Activated naive CD8-positive, alpha-beta T cell (primary cell): ENCODE measurements at regions not wholly inside any gene's neighbourhood (a gene's known extent, or its start where the extent isn't known, plus 50 kb on each side); places are given as distances from the start of the nearest gene placed in this dataset.

Experiments used
- H3K27ac Mint-ChIP-seq: one replicate; pipeline ENCODE4 v1.8.0; 2021; ENCODE audit warnings: mixed read lengths
- H3K27me3 Mint-ChIP-seq: one replicate; pipeline ENCODE4 v1.8.0; 2021; ENCODE audit warnings: mixed read lengths
- H3K36me3 Mint-ChIP-seq: one replicate; pipeline ENCODE4 v1.8.0; 2021; ENCODE audit warnings: mixed read lengths
- H3K4me1 Mint-ChIP-seq: one replicate; pipeline ENCODE4 v1.8.0; 2021; ENCODE audit warnings: low read depth, mixed read lengths
- H3K4me3 Mint-ChIP-seq: one replicate; pipeline ENCODE4 v1.8.0; 2021; ENCODE audit warnings: mild to moderate bottlenecking, mixed read lengths
- H3K9me3 Mint-ChIP-seq: one replicate; pipeline ENCODE4 v1.8.0; 2021; ENCODE audit warnings: low read depth, mixed read lengths

- Mint-ChIP-seq H3K27ac (no peak overlapping the region), H3K9me3 (no peaks in the 10 kb centered on the region), H3K4me1 (peaks cover under 1% of the 10 kb centered on the region), H3K4me3 (no peak overlapping the region), H3K36me3 (no peaks in the 10 kb centered on the region), H3K27me3 (no peaks in the 10 kb centered on the region)
Observed at GRCh38 chr7:121447911-121448300, 51.8 kb upstream of the FAM3C start.

DNA sequence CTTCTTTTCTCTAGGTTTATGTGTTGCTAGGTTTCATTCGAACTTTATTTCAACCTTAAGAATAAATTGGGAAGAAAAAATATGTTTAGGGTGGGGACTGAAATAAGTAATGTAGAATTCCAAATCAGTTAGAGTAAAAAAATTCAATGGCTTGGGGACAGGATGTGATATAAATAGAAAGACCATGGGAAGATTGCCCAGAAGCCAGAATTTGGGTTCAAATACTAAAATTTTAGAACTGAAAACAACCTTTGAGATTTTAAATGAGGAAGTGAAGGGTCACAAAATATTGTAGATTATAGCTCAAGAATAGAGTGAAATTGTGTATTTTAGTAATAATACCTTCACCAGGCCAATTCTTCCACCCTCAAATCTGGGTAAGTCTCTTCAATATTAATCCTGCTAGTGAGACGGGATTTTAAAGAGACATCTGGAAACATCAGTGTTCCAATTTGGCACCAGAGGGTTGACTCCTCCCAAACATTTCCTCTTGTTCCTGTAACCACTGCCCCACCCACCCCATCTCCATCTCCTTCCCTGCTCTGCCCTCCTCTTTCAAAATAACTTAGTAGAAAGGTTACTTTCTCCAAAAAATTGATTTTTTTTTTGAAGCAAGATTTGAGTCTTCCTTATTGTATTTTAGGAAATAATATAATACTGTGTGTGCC lies 51.3 kb upstream of the FAM3C start:
- Mint-ChIP-seq H3K36me3 (no peaks in the 10 kb centered on the region), H3K9me3 (no peaks in the 10 kb centered on the region), H3K4me1 (peaks cover 4% of the 10 kb centered on the region), H3K4me3 (no peak overlapping the region), H3K27me3 (no peaks in the 10 kb centered on the region), H3K27ac (no peak overlapping the region)

DNA sequence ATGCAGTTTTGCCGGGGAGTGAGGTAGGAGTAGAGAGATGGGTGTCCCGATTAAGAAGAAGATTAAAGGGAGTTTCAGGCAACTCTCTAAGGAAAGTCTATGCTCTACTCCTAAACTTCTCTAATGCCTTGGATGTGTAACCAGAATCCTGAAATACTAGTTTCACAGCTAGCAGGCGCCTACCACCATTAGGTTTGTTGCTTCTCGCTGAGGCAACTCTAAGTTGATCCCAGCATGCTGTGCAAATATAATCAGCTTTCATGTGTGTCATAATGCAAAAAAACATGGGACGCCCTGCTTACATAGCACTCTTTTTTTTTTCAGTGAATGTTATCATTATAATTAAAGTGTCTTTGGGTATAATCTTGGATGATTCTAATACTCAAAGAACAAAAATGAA lies 50.4 kb upstream of the FAM3C start:
- no peaks in the 10 kb centered on the region for H3K9me3 Mint-ChIP-seq
- no peaks in the 10 kb centered on the region for H3K27me3 Mint-ChIP-seq
- H3K4me3 Mint-ChIP-seq: no peak overlapping the region
- H3K4me1 Mint-ChIP-seq: peaks cover 8% of the 10 kb centered on the region
- H3K36me3 Mint-ChIP-seq: no peaks in the 10 kb centered on the region
- H3K27ac Mint-ChIP-seq: no peak overlapping the region
